GM23338 (cell line): ENCODE measurements at regions not wholly inside any gene's neighbourhood (a gene's known extent, or its start where the extent isn't known, plus 50 kb on each side); places are given as distances from the start of the nearest gene placed in this dataset.

Experiments
- ATAC-seq: fragments of 200-7000 bp; cut with Tn5 transposase; 3 replicates; pipeline ENCODE4 v1.9.1; 2020
- DNase-seq: peaks from one replicate; pipeline ENCODE4 v3.0.0-alpha.2; 2015; ENCODE audit warnings: low spot score
- H2AFZ ChIP-seq: fragments of 200-600 bp; sonication (generic); 2 replicates; pipeline ENCODE4 v1.8.0; 2016; ENCODE audit warnings: antibody characterized with exemption, mild to moderate bottlenecking, moderate library complexity
- H3F3A ChIP-seq: fragments of 200-600 bp; sonication (generic); replicated peaks from 2 replicates; pipeline ENCODE4 v1.8.0; 2017; ENCODE audit warnings: antibody characterized with exemption, mixed run types, low read depth
- H3K27ac ChIP-seq: fragments of 200-600 bp; sonication (generic); 2 replicates; pipeline ENCODE4 v1.6.1; 2016; ENCODE audit warnings: low read depth
- H3K27me3 ChIP-seq: fragments of 200-600 bp; sonication (generic); 2 replicates; pipeline ENCODE4 v1.8.0; 2016; ENCODE audit warnings: mild to moderate bottlenecking, mixed run types, moderate library complexity; ENCODE audit not compliant: insufficient read depth
- H3K36me3 ChIP-seq: fragments of 200-600 bp; sonication (generic); 2 replicates; pipeline ENCODE4 v1.8.0; 2016; ENCODE audit warnings: mild to moderate bottlenecking; ENCODE audit not compliant: insufficient read depth
- H3K4me1 ChIP-seq: fragments of 200-600 bp; sonication (generic); 2 replicates; pipeline ENCODE4 v1.8.0; 2016; ENCODE audit warnings: mild to moderate bottlenecking, moderate library complexity; ENCODE audit not compliant: insufficient read depth
- H3K4me2 ChIP-seq: fragments of 200-600 bp; sonication (generic); 2 replicates; pipeline ENCODE4 v1.7.1; 2017; ENCODE audit warnings: mixed run types
- H3K4me3 ChIP-seq: fragments of 200-600 bp; sonication (generic); 2 replicates; pipeline ENCODE4 v1.6.1; 2016; ENCODE audit warnings: mixed run types
- H3K79me2 ChIP-seq: fragments of 200-600 bp; sonication (generic); replicated peaks from 2 replicates; pipeline ENCODE4 v1.8.0; 2017; ENCODE audit warnings: mild to moderate bottlenecking; ENCODE audit not compliant: insufficient read depth
- H3K9me2 ChIP-seq: fragments of 200-600 bp; sonication (generic); 2 replicates; pipeline ENCODE4 v1.8.0; 2017; ENCODE audit not compliant: insufficient read depth
- H4K20me1 ChIP-seq: fragments of 200-600 bp; sonication (generic); replicated peaks from 2 replicates; pipeline ENCODE4 v1.8.0; 2017; ENCODE audit warnings: mild to moderate bottlenecking; ENCODE audit not compliant: insufficient read depth
- H3K27ac Mint-ChIP-seq: 2 replicates; pipeline ENCODE4 v1.8.0; 2020; ENCODE audit warnings: inconsistent platforms, mild to moderate bottlenecking, moderate library complexity, mixed read lengths
- H3K27me3 Mint-ChIP-seq: 3 replicates; pipeline ENCODE4 v1.8.0; 2022; ENCODE audit warnings: low read depth, mild to moderate bottlenecking, moderate library complexity, mixed read lengths, inconsistent platforms; ENCODE audit not compliant: insufficient read depth, poor library complexity
- H3K36me3 Mint-ChIP-seq: 3 replicates; pipeline ENCODE4 v1.8.0; 2021; ENCODE audit warnings: low read depth, mild to moderate bottlenecking, inconsistent platforms, moderate library complexity, mixed read lengths
- H3K4me1 Mint-ChIP-seq: 3 replicates; pipeline ENCODE4 v1.8.0; 2020; ENCODE audit warnings: mild to moderate bottlenecking, inconsistent platforms, mixed read lengths
- H3K4me3 Mint-ChIP-seq: 3 replicates; pipeline ENCODE4 v1.8.0; 2021; ENCODE audit warnings: moderate library complexity, mild to moderate bottlenecking, inconsistent platforms, mixed read lengths
- H3K9me3 Mint-ChIP-seq: 3 replicates; pipeline ENCODE4 v1.8.0; 2020; ENCODE audit warnings: moderate library complexity, mild to moderate bottlenecking, inconsistent platforms, mixed read lengths
- CREB1 ChIP-seq: fragments of 250-450 bp; sonication (Bioruptor Pico); IDR thresholded peaks from 2 replicates; pipeline ENCODE4 v1.5.0; 2020; ENCODE audit warnings: low read depth, mild to moderate bottlenecking, moderate library complexity
- ETS1 ChIP-seq: IDR thresholded peaks from 2 replicates; pipeline ENCODE4 v1.6.1; 2016; ENCODE audit warnings: antibody characterized with exemption
- EZH2phosphoT487 ChIP-seq: fragments of 200-600 bp; sonication (generic); IDR thresholded peaks from one replicate; pipeline ENCODE4 v1.8.1; 2018; ENCODE audit warnings: antibody characterized with exemption; ENCODE audit not compliant: unreplicated experiment
- JUNB ChIP-seq: IDR thresholded peaks from one replicate; pipeline ENCODE4 v1.6.1; 2016; ENCODE audit warnings: antibody characterized with exemption; ENCODE audit not compliant: unreplicated experiment
- POLR2AphosphoS5 ChIP-seq: IDR thresholded peaks from 2 replicates; pipeline ENCODE4 v1.6.1; 2016; ENCODE audit warnings: antibody characterized with exemption, low read depth
- STAT1 ChIP-seq: IDR thresholded peaks from one replicate; pipeline ENCODE4 v1.6.1; 2016; ENCODE audit warnings: antibody characterized with exemption; ENCODE audit not compliant: unreplicated experiment
- ZNF114 ChIP-seq: fragments of 250-450 bp; sonication (Bioruptor Pico); IDR thresholded peaks from 2 replicates; pipeline ENCODE4 v1.5.0; 2020; ENCODE audit warnings: mild to moderate bottlenecking, moderate library complexity
- ZNF331 ChIP-seq: fragments of 250-450 bp; sonication (Bioruptor Pico); IDR thresholded peaks from 2 replicates; pipeline ENCODE4 v1.5.0; 2020; ENCODE audit warnings: low read depth, mild to moderate bottlenecking, moderate library complexity
- TF ChIP-seq, protein P1 (sequence below): IDR thresholded peaks from one replicate; pipeline ENCODE4 v1.6.1; 2018; ENCODE audit warnings: antibody characterized with exemption; ENCODE audit not compliant: unreplicated experiment

- no peaks in the 10 kb centered on the region for H3K36me3 ChIP-seq
- H3K4me3 ChIP-seq: no peak overlapping the region
- no peak for TF ChIP-seq POLR2AphosphoS5
- TF ChIP-seq, protein P1, sequence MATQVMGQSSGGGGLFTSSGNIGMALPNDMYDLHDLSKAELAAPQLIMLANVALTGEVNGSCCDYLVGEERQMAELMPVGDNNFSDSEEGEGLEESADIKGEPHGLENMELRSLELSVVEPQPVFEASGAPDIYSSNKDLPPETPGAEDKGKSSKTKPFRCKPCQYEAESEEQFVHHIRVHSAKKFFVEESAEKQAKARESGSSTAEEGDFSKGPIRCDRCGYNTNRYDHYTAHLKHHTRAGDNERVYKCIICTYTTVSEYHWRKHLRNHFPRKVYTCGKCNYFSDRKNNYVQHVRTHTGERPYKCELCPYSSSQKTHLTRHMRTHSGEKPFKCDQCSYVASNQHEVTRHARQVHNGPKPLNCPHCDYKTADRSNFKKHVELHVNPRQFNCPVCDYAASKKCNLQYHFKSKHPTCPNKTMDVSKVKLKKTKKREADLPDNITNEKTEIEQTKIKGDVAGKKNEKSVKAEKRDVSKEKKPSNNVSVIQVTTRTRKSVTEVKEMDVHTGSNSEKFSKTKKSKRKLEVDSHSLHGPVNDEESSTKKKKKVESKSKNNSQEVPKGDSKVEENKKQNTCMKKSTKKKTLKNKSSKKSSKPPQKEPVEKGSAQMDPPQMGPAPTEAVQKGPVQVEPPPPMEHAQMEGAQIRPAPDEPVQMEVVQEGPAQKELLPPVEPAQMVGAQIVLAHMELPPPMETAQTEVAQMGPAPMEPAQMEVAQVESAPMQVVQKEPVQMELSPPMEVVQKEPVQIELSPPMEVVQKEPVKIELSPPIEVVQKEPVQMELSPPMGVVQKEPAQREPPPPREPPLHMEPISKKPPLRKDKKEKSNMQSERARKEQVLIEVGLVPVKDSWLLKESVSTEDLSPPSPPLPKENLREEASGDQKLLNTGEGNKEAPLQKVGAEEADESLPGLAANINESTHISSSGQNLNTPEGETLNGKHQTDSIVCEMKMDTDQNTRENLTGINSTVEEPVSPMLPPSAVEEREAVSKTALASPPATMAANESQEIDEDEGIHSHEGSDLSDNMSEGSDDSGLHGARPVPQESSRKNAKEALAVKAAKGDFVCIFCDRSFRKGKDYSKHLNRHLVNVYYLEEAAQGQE: no peak
- no peak overlapping the region for H3K4me3 Mint-ChIP-seq
- H3K4me2 ChIP-seq: no peak overlapping the region
- H3K27me3 Mint-ChIP-seq: no peaks in the 10 kb centered on the region
- peaks cover 4% of the 10 kb centered on the region; the same call in 2 of the 3 replicates for H3K36me3 Mint-ChIP-seq
- peaks cover 24% of the 10 kb centered on the region for H3K4me1 Mint-ChIP-seq
- DNase-seq: no peak
- no peak for ATAC-seq
- no peaks in the 10 kb centered on the region for H3K79me2 ChIP-seq
- H3K27ac Mint-ChIP-seq: no peak overlapping the region
- H3K4me1 ChIP-seq: peaks cover 23% of the 10 kb centered on the region
- H3K27ac ChIP-seq: no peak overlapping the region
- peaks cover 4% of the 10 kb centered on the region; the same call in 1 of the 3 replicates for H3K9me3 Mint-ChIP-seq
- peak overlapping the region; percentile 5; the same call in 1 of the 2 replicates for H2AFZ ChIP-seq
- no peaks in the 10 kb centered on the region for H3K27me3 ChIP-seq
- peaks cover 4% of the 10 kb centered on the region; the same call in 1 of the 2 replicates for H3K9me2 ChIP-seq
- H3F3A ChIP-seq: no peaks in the 10 kb centered on the region
- no peaks in the 10 kb centered on the region for H4K20me1 ChIP-seq
Observed at GRCh38 chr6:48568856-48569255, 457.9 kb upstream of the PTCHD4 start.

- peaks cover 4% of the 10 kb centered on the region; the same call in 2 of the 3 replicates for H3K36me3 Mint-ChIP-seq
- ATAC-seq (peak; percentile 39; the same call in 2 of the 3 replicates), DNase-seq (peak; percentile 35)
Observed at GRCh38 chr6:48567016-48567415, 456.0 kb upstream of the PTCHD4 start.

DNA sequence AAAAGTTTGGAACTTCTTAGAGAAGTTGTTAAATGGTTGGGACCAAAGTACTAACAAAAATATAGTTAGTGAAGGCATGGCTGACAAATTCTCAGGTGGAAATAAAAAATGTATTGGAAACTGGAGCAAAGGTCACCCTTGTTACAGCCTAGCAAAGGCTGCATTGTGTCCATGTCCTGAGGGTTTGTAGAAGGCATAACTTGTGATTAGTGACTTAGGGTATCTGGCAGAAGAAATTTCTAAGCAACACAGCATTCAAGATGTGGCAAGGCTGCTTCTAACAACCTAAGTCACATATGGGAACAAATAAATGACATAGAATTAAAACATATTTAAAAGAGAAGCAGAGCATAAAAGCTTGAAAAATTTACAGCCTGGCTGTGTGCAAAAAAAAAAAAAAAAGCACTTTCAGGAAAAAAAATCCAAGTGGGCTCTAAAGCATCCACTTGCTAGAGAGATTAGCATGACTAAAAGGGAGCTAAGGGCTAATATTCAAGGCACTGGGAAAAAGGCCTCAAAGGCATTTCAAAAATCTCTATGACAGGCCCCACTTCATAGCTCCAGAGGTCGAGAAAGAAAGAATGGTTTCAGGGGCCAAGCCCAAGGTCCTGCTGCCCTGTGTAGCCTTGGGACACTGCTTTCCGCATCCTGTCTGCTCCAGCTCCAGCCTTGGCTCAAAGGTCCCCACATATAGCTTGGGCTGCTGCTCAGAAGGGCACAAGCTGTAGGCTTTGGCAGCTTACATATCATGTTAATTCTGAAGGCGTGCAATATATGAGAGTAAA, 453.2 kb upstream of the PTCHD4 start:
- H3K4me3 Mint-ChIP-seq: no peak overlapping the region
- H3K36me3 Mint-ChIP-seq: peaks cover 4% of the 10 kb centered on the region; the same call in 2 of the 3 replicates
- H2AFZ ChIP-seq: no peak overlapping the region
- peak; percentile 50 for DNase-seq
- no peaks in the 10 kb centered on the region for H3K27me3 Mint-ChIP-seq
- no peaks in the 10 kb centered on the region for H3K36me3 ChIP-seq
- no peaks in the 10 kb centered on the region for H3K79me2 ChIP-seq
- H3K27me3 ChIP-seq: no peaks in the 10 kb centered on the region
- peaks cover 30% of the 10 kb centered on the region for H3K4me1 Mint-ChIP-seq
- peaks cover 4% of the 10 kb centered on the region; the same call in 1 of the 3 replicates for H3K9me3 Mint-ChIP-seq
- peaks cover 4% of the 10 kb centered on the region; the same call in 1 of the 2 replicates for H3K9me2 ChIP-seq
- H3K4me1 ChIP-seq: peaks cover 28% of the 10 kb centered on the region
- no peaks in the 10 kb centered on the region for H3F3A ChIP-seq
- H3K27ac Mint-ChIP-seq: peak overlapping the region; percentile 81
- peak overlapping the region; percentile 40; the same call in 1 of the 2 replicates for H3K27ac ChIP-seq
- no peaks in the 10 kb centered on the region for H4K20me1 ChIP-seq
- no peak overlapping the region for H3K4me3 ChIP-seq
- peak overlapping the region; percentile 16; the same call in 1 of the 2 replicates for H3K4me2 ChIP-seq
- ATAC-seq: peak; percentile 67
- TF ChIP-seq JUNB (no peak), ETS1 (no peak), EZH2phosphoT487 (no peak), STAT1 (no peak), CREB1 (CRISPR knock-in tag) (no peak), ZNF114 (CRISPR knock-in tag) (no peak)

More at GRCh38 chr6:48567016-48567415, 456.0 kb upstream of the PTCHD4 start:
- Mint-ChIP-seq H3K27ac (peak overlapping the region; percentile 11), H3K27me3 (no peaks in the 10 kb centered on the region), H3K4me3 (no peak overlapping the region), H3K4me1 (peaks cover 30% of the 10 kb centered on the region), H3K9me3 (peaks cover 4% of the 10 kb centered on the region; the same call in 1 of the 3 replicates)
- Histone ChIP-seq H3K27me3 (no peaks in the 10 kb centered on the region), H3K4me3 (no peak overlapping the region), H3K4me1 (peaks cover 28% of the 10 kb centered on the region), H3K4me2 (no peak overlapping the region), H3F3A (no peaks in the 10 kb centered on the region), H4K20me1 (no peaks in the 10 kb centered on the region), H3K36me3 (no peaks in the 10 kb centered on the region), H2AFZ (no peak overlapping the region), H3K79me2 (no peaks in the 10 kb centered on the region), H3K27ac (peak overlapping the region; percentile 69), H3K9me2 (peaks cover 4% of the 10 kb centered on the region; the same call in 1 of the 2 replicates)
- no peak for TF ChIP-seq JUNB
- no peak for TF ChIP-seq ZNF331 (CRISPR knock-in tag)
